ENCODE measurements at regions not wholly inside any gene's neighbourhood (a gene's known extent, or its start where the extent isn't known, plus 50 kb on each side); places are given as distances from the start of the nearest gene placed in this dataset.
"Not testable (repeated sequence)": the region's sequence is repeated elsewhere in the genome, so short reads cannot be mapped to it uniquely, and the experiment has no call there.

DNA sequence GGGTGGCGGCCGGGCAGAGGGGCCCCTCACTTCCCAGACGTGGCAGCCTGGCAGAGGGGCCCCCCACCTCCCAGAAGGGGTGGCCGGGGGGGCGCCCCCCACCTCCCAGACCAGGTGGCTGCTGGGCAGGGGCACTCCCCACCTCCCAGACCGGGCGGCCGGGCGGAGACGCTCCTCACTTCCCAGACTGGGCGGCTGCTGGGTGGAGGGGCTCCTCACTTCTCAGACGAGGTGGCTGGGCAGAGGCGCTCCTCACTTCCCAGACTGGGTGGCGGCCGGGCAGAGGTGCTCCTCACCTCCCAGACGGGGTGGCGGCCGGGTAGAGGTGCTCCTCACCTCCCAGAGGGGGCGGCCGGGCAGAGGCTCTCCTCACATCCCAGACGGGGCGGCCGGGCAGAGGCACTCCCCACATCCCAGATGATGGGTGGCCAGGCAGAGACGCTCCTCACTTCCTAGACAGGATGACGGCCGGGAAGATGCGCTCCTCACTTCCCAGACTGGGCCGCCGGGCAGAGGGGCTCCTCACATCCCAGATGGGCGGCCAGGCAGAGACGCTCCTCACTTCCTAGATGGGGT lies 303.2 kb upstream of the DIPK2B start:
- H4K20me1 ChIP-seq (replicated peaks; ENCODE audit: control insufficient read depth, insufficient read depth, low read length); H3K36me3 ChIP-seq (ENCODE audit: control insufficient read depth, insufficient read depth, low read length); in situ Hi-C loops (cut with MboI); H3K79me2 ChIP-seq (ENCODE audit: control insufficient read depth, insufficient read depth, low read length); H3K4me1 ChIP-seq (replicated peaks in 1 of 2; ENCODE audit: control insufficient read depth in 2 of 2, insufficient read depth in 2 of 2, low read length in 2 of 2); H3K27me3 ChIP-seq (ENCODE audit: control insufficient read depth in 2 of 2, insufficient read depth in 2 of 2, low read length in 2 of 2); DNase-seq (ENCODE audit: extremely low read depth in 1 of 4, low spot score in 3 of 4); H3K9ac ChIP-seq (ENCODE audit: insufficient read depth in 1 of 2, low read depth in 2 of 2, low read length in 2 of 2); BruUV-seq (replicated peaks); FAIRE-seq; ATAC-seq; CTCF ChIA-PET (ENCODE audit: low intra/inter-chr PET ratio); H3K9me1 ChIP-seq (ENCODE audit: control insufficient read depth, insufficient read depth, low read length); POLR2A ChIA-PET; H2AFZ ChIP-seq (ENCODE audit: low read depth, low read length); H3K4me3 ChIP-seq; H3K27ac ChIP-seq (ENCODE audit: extremely low read depth, low read depth, low read length); H3K4me2 ChIP-seq (ENCODE audit: insufficient read depth, low read length); H3K9me3 ChIP-seq (replicated peaks; ENCODE audit: control insufficient read depth, insufficient read depth, low read depth, low read length); intact Hi-C loops (cut with micrococcal nuclease): not testable (repeated sequence)
- WGBS (ENCODE audit: insufficient coverage, low coverage, missing lambda C conversion rate) = 2% methylated on average over 7 of the region's 31 CpGs

DNA sequence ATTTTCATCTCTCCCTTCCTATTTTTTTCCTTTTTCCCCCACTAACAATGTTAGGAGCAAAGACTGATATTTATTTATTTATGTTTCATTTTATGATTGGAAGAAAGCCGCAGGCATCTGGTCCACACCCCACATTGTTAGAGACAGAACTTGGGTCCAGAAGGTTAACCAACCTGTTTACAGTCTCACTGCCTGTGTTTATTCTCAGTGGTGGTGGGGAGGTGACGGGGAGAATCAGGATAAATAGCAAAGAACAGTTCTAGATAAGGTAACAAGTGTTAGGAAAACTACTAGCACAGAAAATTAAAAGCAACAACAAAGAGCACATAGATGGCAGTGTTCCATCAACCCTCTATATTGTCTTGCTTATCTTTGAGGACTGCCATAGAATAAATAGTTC lies 301.7 kb upstream of the DIPK2B start:
- H3K9ac ChIP-seq (ENCODE audit: insufficient read depth in 1 of 2, low read depth in 2 of 2, low read length in 2 of 2) = no peak overlapping the region
- no peaks in the 10 kb centered on the region for H3K36me3 ChIP-seq (ENCODE audit: control insufficient read depth, insufficient read depth, low read length)
- ChIA-PET POLR2A (no interaction called here), CTCF (ENCODE audit: low intra/inter-chr PET ratio) (no interaction called here)
- intact Hi-C loops (cut with micrococcal nuclease) = no loop called here
- no TSS peak for BruUV-seq (replicated peaks)
- DNase-seq (ENCODE audit: extremely low read depth in 1 of 4, low spot score in 3 of 4) (no peak), ATAC-seq (no peak), FAIRE-seq (no peak)
- TF ChIP-seq HMG20B (CRISPR knock-in tag; IDR thresholded peaks at IDR 0.05) (no peak), TAF7 (tag; IDR thresholded peaks at IDR 0.05) (no peak), ZBTB1 (CRISPR knock-in tag; IDR thresholded peaks at IDR 0.05; ENCODE audit: borderline replicate concordance, low read depth) (no peak), NFE2 (IDR thresholded peaks at IDR 0.05; ENCODE audit: low read depth) (no peak), PHF8 (IDR thresholded peaks at IDR 0.05; ENCODE audit: borderline replicate concordance, low read length) (no peak), MTA2 (IDR thresholded peaks at IDR 0.05; ENCODE audit: low read depth) (no peak), TEAD1 (CRISPR knock-in tag; IDR thresholded peaks at IDR 0.05) (no peak)
- TF ChIP-seq, protein P1, sequence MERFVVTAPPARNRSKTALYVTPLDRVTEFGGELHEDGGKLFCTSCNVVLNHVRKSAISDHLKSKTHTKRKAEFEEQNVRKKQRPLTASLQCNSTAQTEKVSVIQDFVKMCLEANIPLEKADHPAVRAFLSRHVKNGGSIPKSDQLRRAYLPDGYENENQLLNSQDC (CRISPR knock-in tag; IDR thresholded peaks at IDR 0.05) = no peak
- TF ChIP-seq, protein P2, sequence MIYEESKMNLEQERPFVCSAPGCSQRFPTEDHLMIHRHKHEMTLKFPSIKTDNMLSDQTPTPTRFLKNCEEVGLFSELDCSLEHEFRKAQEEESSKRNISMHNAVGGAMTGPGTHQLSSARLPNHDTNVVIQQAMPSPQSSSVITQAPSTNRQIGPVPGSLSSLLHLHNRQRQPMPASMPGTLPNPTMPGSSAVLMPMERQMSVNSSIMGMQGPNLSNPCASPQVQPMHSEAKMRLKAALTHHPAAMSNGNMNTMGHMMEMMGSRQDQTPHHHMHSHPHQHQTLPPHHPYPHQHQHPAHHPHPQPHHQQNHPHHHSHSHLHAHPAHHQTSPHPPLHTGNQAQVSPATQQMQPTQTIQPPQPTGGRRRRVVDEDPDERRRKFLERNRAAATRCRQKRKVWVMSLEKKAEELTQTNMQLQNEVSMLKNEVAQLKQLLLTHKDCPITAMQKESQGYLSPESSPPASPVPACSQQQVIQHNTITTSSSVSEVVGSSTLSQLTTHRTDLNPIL (CRISPR knock-in tag; IDR thresholded peaks at IDR 0.05) = no peak
- TF ChIP-seq, protein P3, sequence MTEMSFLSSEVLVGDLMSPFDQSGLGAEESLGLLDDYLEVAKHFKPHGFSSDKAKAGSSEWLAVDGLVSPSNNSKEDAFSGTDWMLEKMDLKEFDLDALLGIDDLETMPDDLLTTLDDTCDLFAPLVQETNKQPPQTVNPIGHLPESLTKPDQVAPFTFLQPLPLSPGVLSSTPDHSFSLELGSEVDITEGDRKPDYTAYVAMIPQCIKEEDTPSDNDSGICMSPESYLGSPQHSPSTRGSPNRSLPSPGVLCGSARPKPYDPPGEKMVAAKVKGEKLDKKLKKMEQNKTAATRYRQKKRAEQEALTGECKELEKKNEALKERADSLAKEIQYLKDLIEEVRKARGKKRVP (CRISPR knock-in tag; IDR thresholded peaks at IDR 0.05) = no peak
- 5% methylated on average over 2 of the region's 2 CpGs for WGBS (ENCODE audit: insufficient coverage, low coverage, missing lambda C conversion rate)
- H3K27me3 ChIP-seq (ENCODE audit: control insufficient read depth in 2 of 2, insufficient read depth in 2 of 2, low read length in 2 of 2) = no peaks in the 10 kb centered on the region
- no peaks in the 10 kb centered on the region for H3K4me1 ChIP-seq (replicated peaks in 1 of 2; ENCODE audit: control insufficient read depth in 2 of 2, insufficient read depth in 2 of 2, low read length in 2 of 2)
- no peak overlapping the region for H3K4me2 ChIP-seq (ENCODE audit: insufficient read depth, low read length)
- no peaks in the 10 kb centered on the region for H3K79me2 ChIP-seq (ENCODE audit: control insufficient read depth, insufficient read depth, low read length)
- H3K9me1 ChIP-seq (ENCODE audit: control insufficient read depth, insufficient read depth, low read length) = no peaks in the 10 kb centered on the region
- in situ Hi-C loops (cut with MboI) = no loop called here
- no peaks in the 10 kb centered on the region for H4K20me1 ChIP-seq (replicated peaks; ENCODE audit: control insufficient read depth, insufficient read depth, low read length)
- no peak overlapping the region for H2AFZ ChIP-seq (ENCODE audit: low read depth, low read length)
- H3K27ac ChIP-seq (ENCODE audit: extremely low read depth, low read depth, low read length) = no peak overlapping the region
- no peak overlapping the region for H3K4me3 ChIP-seq
- no peaks in the 10 kb centered on the region for H3K9me3 ChIP-seq (replicated peaks; ENCODE audit: control insufficient read depth, insufficient read depth, low read depth, low read length)
